IPS-11a (cell line): ENCODE measurements at regions not wholly inside any gene's neighbourhood (a gene's known extent, or its start where the extent isn't known, plus 50 kb on each side); places are given as distances from the start of the nearest gene placed in this dataset.
"Not testable (repeated sequence)": the region's sequence is repeated elsewhere in the genome, so short reads cannot be mapped to it uniquely, and the experiment has no call there.

Experiments
- H3K4me3 ChIP-seq: one replicate; pipeline ENCODE4 v1.5.1; 2013; ENCODE audit warnings: low read depth, low read length, control low read depth

GRCh38 chr9:41367301-41367700, 178.2 kb upstream of the ZNG1F start:
- H3K4me3 ChIP-seq, result not testable (repeated sequence)

DNA sequence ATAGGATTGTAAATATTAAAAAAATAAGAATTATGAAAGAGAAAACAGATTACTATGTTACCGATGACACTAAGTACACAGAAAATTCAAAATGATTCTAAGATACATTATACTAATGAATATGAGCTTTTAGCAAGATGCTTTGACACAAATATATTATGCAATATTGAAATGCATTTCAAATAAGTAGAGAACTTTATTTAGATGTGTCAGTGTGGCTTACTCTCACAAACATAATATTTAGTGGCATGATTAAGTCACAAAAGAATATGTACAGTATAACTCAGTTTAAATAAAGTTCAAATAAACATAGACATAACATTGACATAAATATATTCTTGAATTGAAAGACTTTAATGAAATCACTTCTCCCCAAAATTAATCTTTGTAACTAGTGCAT, 172.7 kb upstream of the ZNG1F start:
- not testable (repeated sequence) for H3K4me3 ChIP-seq

DNA sequence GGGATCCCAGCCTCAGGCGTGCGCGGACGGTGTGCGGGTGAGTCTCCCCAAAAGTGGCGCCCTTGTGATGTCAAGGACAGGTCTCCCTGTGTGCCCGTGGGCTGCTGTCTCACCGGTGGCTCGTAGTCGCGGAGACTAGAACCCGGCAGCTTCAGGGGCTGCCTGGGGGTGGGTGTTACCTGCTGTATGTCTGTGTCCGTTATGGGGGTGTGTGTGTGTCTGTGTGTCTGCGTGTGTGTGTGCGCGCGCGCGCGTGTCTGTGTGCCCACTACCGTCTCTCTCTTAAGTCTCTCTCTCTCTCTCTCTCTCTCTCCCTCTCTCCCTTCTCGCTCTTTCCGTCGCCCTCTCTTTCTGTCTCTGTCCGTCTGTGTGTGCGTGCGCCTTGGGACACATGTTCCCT, 170.0 kb upstream of the ZNG1F start:
- peak overlapping the region; percentile 9 for H3K4me3 ChIP-seq

DNA sequence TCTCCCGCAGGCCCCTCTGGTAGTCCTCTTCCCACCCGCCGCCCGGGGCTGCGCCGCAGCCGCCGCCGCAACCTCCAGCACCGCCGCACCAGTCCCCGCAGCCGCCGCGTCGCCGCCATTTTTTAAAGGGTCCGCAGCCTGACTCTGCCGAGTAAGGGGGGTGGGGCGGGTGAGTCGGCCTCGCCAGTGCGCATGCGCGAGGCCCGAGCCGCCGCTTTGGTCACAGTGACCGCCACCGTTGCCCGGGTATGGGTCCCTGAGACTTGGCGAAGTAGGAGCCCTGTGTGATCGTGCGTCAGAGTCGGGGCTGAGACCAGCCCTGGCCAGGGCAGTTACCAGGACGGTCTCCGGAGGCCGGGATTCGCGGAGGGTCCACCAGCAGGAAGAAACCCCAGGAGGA, 169.6 kb upstream of the ZNG1F start:
- not testable (repeated sequence) for H3K4me3 ChIP-seq

DNA sequence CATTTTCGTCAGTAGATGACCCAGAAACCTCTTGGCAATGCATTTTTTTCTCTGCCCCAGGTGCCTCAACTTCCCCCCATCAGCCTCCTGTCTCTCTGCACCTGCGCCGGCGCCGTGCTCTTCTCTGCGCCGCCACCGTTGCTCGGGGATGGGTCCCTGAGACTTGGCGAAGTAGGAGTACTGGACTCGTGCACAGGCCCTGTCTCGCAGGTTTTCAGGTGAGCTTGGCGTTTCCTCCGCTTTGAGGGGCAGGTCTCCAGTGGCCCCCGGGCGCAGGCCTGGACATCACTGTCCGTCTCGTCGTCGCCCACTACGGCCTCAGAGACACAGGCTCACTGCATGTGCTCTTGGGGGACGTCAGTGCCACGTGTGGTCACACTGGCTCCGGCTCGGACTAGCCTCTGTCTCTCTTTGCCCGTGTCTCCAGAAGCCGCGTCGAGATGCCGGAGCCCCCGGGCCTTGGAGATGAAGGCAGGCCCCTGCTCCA, 168.8 kb upstream of the ZNG1F start:
- H3K4me3 ChIP-seq, result not testable (repeated sequence)

DNA sequence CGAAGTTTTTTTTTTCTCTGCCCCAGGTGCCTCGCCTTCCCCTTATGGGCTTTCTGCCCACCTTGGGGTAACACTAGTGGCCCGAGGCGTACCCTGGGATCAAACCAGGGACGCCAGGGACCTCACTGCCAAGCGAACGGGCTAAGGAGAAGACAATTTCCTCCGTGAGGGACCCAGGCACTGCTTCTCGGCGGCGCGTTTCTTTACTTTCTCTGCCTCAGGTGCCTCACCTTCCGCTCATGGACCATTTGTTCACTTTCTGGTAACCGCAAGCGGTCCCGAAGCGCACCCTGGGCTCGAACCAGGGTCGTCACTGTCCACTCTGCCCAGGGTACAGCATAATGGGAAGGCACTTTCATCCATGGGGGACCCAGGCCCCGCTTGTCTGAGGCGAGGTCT, 168.2 kb upstream of the ZNG1F start:
- H3K4me3 ChIP-seq, result not testable (repeated sequence)

- not testable (repeated sequence) for H3K4me3 ChIP-seq
Observed at GRCh38 chr9:41356588-41357349, 167.7 kb upstream of the ZNG1F start.

- not testable (repeated sequence) for H3K4me3 ChIP-seq
Observed at GRCh38 chr9:41355712-41356450, 166.8 kb upstream of the ZNG1F start.

DNA sequence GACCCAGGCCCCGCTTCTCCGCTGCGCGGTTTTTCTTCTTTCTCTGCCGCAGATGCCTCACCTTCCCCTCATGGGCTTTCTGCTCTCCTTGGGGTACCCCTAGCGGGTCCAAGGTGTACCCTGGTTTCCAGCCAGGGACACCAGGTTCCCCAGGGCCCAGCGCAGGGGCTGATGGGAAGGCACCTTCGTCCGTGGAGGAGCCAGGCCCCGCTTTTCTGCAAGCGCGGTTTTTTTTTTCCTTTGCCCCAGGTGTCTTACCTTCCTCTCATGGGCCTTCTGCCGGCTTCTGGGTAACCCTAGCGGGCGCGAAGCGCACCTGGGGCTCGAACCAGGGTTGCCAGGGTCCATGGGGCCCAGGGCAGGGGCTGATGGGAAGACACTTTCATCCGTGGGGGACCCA, 165.9 kb upstream of the ZNG1F start:
- not testable (repeated sequence) for H3K4me3 ChIP-seq

DNA sequence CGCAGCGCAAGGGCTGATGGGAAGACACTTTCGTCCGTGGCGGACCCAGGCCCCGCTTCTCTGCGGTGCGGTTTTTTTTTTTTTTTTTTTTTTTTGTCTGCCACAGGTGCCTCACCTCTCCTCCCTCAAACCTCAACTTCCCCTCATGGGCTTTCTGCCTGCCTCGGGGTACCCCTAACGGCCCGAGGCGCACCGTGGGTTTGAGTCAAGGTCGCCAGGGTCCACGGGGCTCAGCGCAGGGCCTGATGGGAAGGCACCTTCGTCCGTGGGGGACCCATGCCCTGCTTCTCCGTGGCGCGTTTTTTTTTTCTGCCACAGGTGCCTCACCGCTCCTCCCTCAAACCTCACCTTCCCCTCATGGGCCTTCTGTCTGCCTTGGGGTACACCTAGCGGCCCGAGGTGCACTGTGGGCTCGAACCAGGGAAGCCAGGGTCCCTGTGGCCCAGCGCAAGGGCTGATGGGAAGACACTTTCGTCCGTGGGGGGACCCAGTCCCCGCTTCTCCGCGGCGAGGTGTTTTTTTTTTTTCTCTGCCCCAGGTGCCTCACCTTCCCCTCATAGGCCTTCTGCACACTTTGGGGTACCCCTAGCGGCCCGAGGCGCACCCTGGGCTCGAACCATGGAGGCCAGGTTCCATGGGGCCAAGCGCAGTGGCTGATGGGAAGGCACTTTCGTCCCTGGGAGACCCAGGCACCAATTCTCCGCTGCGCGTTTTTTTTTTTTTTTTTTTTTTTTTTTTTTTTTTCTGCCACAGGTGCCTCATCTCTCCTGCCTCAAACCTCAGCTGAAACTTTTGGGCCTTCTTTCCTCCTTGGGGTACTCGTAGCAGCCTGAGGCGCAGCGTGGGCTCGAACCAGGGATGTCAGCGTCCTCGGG, 165.2 kb upstream of the ZNG1F start:
- H3K4me3 ChIP-seq, result not testable (repeated sequence)

GRCh38 chr9:41353026-41353425, 163.9 kb upstream of the ZNG1F start:
- H3K4me3 ChIP-seq, result not testable (repeated sequence)

- not testable (repeated sequence) for H3K4me3 ChIP-seq
Observed at GRCh38 chr9:41352390-41352789, 163.3 kb upstream of the ZNG1F start.

- H3K4me3 ChIP-seq, result not testable (repeated sequence)
Observed at GRCh38 chr9:41347893-41348292, 158.8 kb upstream of the ZNG1F start.

DNA sequence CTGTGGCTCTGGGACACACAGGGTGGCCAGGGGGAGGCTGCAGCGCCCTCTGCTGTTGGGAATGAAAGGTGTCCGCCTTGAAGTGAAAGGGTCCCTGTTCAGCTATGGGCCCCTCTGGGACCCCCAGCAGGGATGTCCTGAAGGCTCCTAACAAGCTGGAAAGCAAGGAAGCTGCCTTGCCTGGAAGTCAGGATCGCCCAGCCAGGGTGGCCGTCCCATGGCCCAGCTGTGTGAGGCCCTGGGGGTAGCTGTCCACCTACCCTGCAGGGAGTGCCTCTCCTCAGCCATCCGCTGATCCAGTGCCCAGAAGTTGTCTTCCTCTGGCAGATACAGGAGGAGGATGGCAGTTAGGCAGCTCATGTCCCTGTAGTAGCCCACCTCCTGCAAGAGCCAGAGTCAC, 143.4 kb upstream of the ZNG1F start:
- not testable (repeated sequence) for H3K4me3 ChIP-seq

DNA sequence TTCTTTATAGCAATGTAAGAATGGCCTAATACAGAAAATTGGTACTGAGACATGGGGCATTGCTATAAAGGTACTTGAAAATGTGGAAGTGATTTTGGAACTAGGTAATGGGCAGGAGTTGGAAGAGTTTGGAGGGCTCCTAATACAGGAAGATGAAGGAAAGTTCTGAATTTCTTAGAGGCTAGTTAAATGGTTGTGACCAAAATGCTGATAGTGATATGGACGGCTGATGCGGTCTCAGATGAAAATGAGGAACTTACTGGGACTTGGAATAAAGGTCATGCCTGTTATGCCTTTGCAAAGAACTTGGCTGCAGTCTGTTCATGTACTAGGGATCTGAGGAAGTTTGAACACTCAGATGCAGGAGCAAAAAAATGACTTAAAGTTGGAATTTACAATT, 132.2 kb upstream of the ZNG1F start:
- H3K4me3 ChIP-seq, result not testable (repeated sequence)

DNA sequence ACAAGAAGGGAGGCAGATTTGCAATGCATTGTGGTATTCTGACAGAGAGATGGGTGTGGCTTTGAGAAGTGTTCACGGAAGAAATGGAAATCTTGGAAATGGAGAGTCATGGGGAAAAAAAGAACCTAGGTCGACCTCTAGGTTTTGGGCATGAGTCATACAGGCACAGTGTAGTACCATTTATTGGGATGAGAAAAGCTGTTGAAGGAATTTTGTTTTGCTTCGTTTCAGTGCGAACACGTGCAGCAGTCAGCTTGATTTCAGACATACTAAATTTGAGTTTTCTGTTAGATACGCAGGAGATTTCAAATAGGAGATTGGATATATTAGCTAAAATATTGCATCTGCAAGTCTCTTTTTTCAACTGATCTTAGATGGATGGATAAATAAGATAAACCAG, 119.8 kb upstream of the ZNG1F start:
- not testable (repeated sequence) for H3K4me3 ChIP-seq

DNA sequence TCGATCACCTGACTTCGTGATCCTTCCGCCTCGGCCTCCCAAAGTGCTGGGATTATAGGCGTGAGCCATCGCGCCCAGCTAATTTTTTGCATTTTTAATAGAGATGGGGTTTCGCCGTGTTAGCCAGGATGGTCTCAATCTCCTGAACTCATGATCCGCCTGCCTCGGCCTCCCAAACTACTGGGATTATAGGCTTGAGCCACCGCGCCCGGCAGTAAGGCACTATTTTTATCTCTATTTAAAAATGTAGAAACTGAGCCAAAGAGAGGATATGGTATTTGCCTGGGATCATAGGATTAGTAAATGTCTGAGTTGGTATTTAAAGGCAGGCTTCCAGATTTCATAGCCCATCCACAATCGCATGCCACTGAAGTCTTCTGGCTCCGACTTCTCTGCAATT, 96.6 kb upstream of the ZNG1F start:
- not testable (repeated sequence) for H3K4me3 ChIP-seq

DNA sequence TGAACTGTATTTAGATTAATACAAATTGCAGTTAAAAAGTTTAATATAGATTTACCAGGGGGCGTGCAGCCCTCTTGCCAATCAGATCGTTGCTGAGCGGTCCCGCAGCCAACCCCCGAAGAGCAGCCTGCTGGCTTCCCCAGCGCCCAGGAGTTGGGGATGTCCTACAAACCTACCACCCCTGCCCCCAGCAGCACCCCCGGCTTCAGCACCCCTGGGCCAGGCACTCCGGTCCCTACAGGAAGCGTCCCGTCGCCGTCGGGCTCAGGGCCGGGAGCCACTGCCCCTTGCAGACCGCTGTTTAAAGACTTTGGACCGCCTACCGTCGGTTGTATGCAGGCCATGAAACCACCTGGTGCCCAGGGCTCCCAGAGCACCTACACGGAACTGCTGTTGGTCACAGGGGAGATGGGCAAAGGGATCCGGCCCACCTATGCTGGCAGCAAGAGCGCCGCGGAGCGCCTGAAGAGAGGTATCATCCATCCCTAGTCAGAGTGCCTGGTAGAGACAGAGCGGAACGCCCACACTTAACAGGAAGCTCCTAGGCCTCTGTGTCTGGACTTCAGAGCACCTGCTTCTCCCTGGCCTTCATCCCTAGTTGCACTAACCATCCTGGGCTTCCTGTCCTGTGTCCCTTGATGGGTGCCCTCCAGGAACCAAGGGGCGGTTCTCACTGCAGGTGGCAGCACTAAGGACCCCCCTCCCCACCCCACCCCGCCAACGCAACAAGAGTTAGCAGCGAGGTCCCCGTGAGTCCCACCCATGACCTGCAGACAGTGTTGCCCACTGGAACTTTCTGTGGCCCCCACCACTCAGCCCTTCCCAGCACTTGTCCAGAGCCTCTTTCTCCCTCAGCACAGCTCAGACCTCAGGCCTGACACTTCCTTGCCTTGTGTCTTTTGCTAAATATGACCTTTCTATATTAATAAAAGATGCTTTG, 91.5 kb upstream of the ZNG1F start:
- H3K4me3 ChIP-seq, result not testable (repeated sequence)

DNA sequence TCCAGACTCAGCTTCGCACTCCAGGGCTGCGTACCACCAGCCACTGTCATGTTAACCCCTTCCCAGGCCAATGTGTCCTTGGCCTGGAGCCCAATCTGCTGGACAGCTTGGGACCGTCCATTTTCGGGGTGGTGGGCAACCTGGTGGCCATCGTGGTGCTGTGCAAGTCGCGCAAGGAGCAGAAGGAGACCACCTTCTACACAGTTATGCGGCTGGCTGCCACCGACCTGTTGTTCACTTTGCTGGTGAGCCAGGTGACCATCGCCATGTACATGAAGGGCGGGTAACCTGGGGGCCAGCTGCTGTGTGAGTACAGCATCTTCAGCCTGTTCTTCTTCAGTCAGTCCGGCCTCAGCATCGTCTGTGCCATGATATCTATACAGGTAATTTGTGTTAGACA, 90.3 kb upstream of the ZNG1F start:
- not testable (repeated sequence) for H3K4me3 ChIP-seq

DNA sequence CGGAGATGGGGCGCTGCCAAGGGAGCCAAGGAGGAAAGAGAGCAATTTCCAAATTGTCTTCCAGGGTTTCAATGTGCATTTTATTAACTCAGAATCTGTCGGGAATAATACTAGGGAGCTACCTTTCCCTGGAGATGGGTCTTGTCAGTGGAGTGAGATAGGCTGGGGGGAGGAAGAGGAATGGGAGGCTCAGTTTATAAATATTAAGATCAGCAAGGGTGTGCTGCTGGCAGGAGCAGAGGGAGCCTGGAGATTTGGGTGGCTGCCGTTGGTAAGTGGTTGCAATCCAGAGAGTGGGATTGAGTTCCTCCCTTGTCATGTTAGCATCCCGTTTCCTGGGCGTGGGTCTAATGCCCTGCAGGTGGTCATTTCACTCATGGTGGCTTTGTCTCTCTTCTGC, 89.9 kb upstream of the ZNG1F start:
- H3K4me3 ChIP-seq, result not testable (repeated sequence)
